ENCODE measurements at regions not wholly inside any gene's neighbourhood (a gene's known extent, or its start where the extent isn't known, plus 50 kb on each side); places are given as distances from the start of the nearest gene placed in this dataset.

DNA sequence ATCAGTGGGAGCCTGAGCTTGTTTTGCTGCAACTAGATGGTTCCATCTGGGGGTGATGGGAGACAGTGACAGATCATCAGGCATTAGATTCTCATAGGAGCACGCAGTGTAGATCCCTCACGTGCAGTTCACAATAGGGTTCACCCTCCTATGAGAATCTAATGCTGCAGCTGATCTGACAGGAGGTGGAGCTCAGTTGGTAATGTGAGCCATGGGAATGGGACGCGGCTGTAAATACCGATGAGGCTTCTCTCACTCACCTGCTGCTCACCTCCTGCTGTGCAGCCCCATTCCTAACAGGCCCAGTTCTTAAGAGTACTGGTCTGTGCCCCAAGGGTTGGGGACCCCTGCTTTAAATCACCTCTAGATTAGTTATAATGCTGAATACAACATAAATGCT is 137.5 kb upstream of the PLEKHM1 start:
- Histone ChIP-seq H4K8ac (ENCODE audit: low read depth in 2 of 2, low read length in 2 of 2) (no peak overlapping the region), H3K4me3 (ENCODE audit: insufficient read depth, low read depth, low read length) (no peak overlapping the region), H2AK9ac (replicated peaks; ENCODE audit: low read depth, low read length, poor library complexity) (no peak overlapping the region), H3K23ac (ENCODE audit: low read depth, low read length) (no peak overlapping the region), H3K9me3 (ENCODE audit: control insufficient read depth, insufficient read depth, low read length) (no peaks in the 10 kb centered on the region), H3K27ac (ENCODE audit: insufficient read depth, low read length) (no peak overlapping the region), H2BK5ac (ENCODE audit: low read depth, low read length, poor library complexity, severe bottlenecking) (no peak overlapping the region), H3K4me1 (ENCODE audit: control insufficient read depth, insufficient read depth, low read length) (no peaks in the 10 kb centered on the region), H4K91ac (ENCODE audit: insufficient read depth, low read depth, low read length) (no peak overlapping the region), H2BK15ac (ENCODE audit: low read depth, low read length) (no peak overlapping the region), H3K14ac (replicated peaks; ENCODE audit: low read depth, low read length) (no peak overlapping the region), H3K56ac (ENCODE audit: extremely low read depth, insufficient read depth, low read length) (no peak overlapping the region), H3K79me1 (ENCODE audit: low read depth in 1 of 2, low read length in 2 of 2) (no peaks in the 10 kb centered on the region), H2AK5ac (ENCODE audit: low read depth, low read length) (no peak overlapping the region), H2AFZ (replicated peaks; ENCODE audit: low read length, poor library complexity) (no peak overlapping the region), H3K9ac (ENCODE audit: low read depth, low read length) (no peak overlapping the region), H2BK120ac (ENCODE audit: low read depth, low read length) (no peak overlapping the region), H4K20me1 (ENCODE audit: insufficient read depth, low read length) (no peaks in the 10 kb centered on the region), H3K36me3 (ENCODE audit: control insufficient read depth, insufficient read depth, low read length) (peaks cover 18% of the 10 kb centered on the region), H3K9me1 (ENCODE audit: insufficient read depth, low read length) (no peaks in the 10 kb centered on the region), H3K4me2 (ENCODE audit: low read depth, low read length) (no peak overlapping the region), H3K27me3 (ENCODE audit: control insufficient read depth, insufficient read depth, low read length) (no peaks in the 10 kb centered on the region), H3K18ac (ENCODE audit: low read depth, low read length) (no peak overlapping the region), H4K5ac (ENCODE audit: low read depth, low read length) (no peak overlapping the region), H2BK20ac (ENCODE audit: low read depth, low read length) (no peak overlapping the region), H3K4ac (ENCODE audit: low read depth, low read length) (no peak overlapping the region)
- TF ChIP-seq MAZ (IDR thresholded peaks at IDR 0.05; ENCODE audit: borderline replicate concordance, low read depth, low read length) (no peak), NFE2L2 (IDR thresholded peaks at IDR 0.05; ENCODE audit: low read depth, low read length) (no peak), MXI1 (IDR thresholded peaks at IDR 0.05; ENCODE audit: borderline replicate concordance, low read depth, low read length) (no peak), MAFK (IDR thresholded peaks at IDR 0.05; ENCODE audit: low read depth, low read length) (no peak), FOS (IDR thresholded peaks at IDR 0.05; ENCODE audit: low read depth, low read length) (no peak), RAD21 (IDR thresholded peaks at IDR 0.05; ENCODE audit: low read length) (no peak)
- DNase-seq: no peak
- dilution Hi-C loops (cut with HindIII; ENCODE audit: low sequenced_read_pairs, unreplicated experiment): loop anchor here (25.0 kb wide), 1 partner anchor 234 kb away; no protein-coding TSS in a partner anchor
- ChIA-PET CTCF (interaction anchor here (0.6 kb wide), 1 partner anchor 369 kb away, joined by 8 read pairs; no protein-coding TSS in a partner anchor), POLR2A (ENCODE audit: unreplicated experiment) (no interaction called here)
- in situ Hi-C loops (cut with MboI; ENCODE audit: low sequenced_read_pairs): no loop called here
- no peak for ATAC-seq (ENCODE audit: low read depth)
- WGBS, 2 experiments (ENCODE audit: extremely low coverage in 2 of 2, insufficient read length in 1 of 2): no CpG with 5 or more reads among the region's 5 CpGs
- no TSS peak for BruUV-seq (replicated peaks)
- intact Hi-C loops (cut with micrococcal nuclease): no loop called here
